Naive thymus-derived CD4-positive, alpha-beta T cell (primary cell): ENCODE measurements at regions not wholly inside any gene's neighbourhood (a gene's known extent, or its start where the extent isn't known, plus 50 kb on each side); places are given as distances from the start of the nearest gene placed in this dataset.

Source experiments
- ATAC-seq: fragments of 150-1000 bp; cut with Tn5 transposase; 2 replicates; pipeline ENCODE4 v1.10.0; 2021; ENCODE audit warnings: mild to moderate bottlenecking, moderate library complexity
- CTCF ChIA-PET: fragments of 350-600 bp; sonication (Branson Sonifier 250); formaldehyde crosslinking; loops from one replicate; lab custom pipeline; 2021; ENCODE audit warnings: antibody characterized with exemption; lab: Charles Lee
- POLR2A ChIA-PET: fragments of 350-600 bp; sonication (Branson Sonifier 250); formaldehyde crosslinking; loops from one replicate; lab custom pipeline; 2021; ENCODE audit warnings: antibody characterized with exemption, inconsistent platforms; lab: Charles Lee
- DNase-seq, 9 donors: peaks; one replicate each; pipeline versions ENCODE4 v3.0.0 to v3.0.0-alpha.2; 2020 to 2022; ENCODE audit warnings: mixed read lengths in 1 of 9
- H3K27ac ChIP-seq: one replicate; pipeline ENCODE4 v1.7.0; 2013; ENCODE audit warnings: mild to moderate bottlenecking, low read depth, low read length, moderate library complexity
- H3K27me3 ChIP-seq, 2 donors: one replicate each; pipeline ENCODE4 v1.7.0; 2013; ENCODE audit warnings: low read length in 2 of 2, mild to moderate bottlenecking in 2 of 2, moderate library complexity in 2 of 2; ENCODE audit not compliant: control insufficient read depth in 2 of 2, insufficient read depth in 2 of 2
- H3K36me3 ChIP-seq, 3 experiments: 1 replicate in 2 of 3; 2 replicates in 1 of 3; pipeline ENCODE4 v1.7.0; 2013; ENCODE audit warnings: low read length in 3 of 3, mild to moderate bottlenecking in 3 of 3, moderate library complexity in 1 of 3; ENCODE audit not compliant: insufficient read depth in 3 of 3, control insufficient read depth in 2 of 3
- H3K4me1 ChIP-seq, 2 donors: one replicate each; pipeline ENCODE4 v1.7.0; 2013; ENCODE audit warnings: low read length in 2 of 2, mild to moderate bottlenecking in 2 of 2, moderate library complexity in 1 of 2; ENCODE audit not compliant: control insufficient read depth in 2 of 2, insufficient read depth in 2 of 2
- H3K4me3 ChIP-seq: 2 replicates; pipeline ENCODE4 v1.7.0; 2013; ENCODE audit warnings: mild to moderate bottlenecking, low read length
- H3K9me3 ChIP-seq, 3 experiments: 1 replicate in 2 of 3; 2 replicates in 1 of 3; pipeline ENCODE4 v1.7.0; 2013; ENCODE audit warnings: low read length in 3 of 3; ENCODE audit not compliant: control insufficient read depth in 2 of 3
- H3K27ac Mint-ChIP-seq, 9 donors: one replicate each; pipeline ENCODE4 v1.8.0; 2020 to 2022; ENCODE audit warnings: mixed read lengths in 9 of 9, mild to moderate bottlenecking in 8 of 9, moderate library complexity in 5 of 9, inconsistent platforms in 2 of 9
- H3K27me3 Mint-ChIP-seq, 5 donors: one replicate each; pipeline ENCODE4 v1.8.0; 2021 to 2022; ENCODE audit warnings: mixed read lengths in 5 of 5, mild to moderate bottlenecking in 1 of 5
- H3K36me3 Mint-ChIP-seq, 5 donors: one replicate each; pipeline ENCODE4 v1.8.0; 2020 to 2022; ENCODE audit warnings: mixed read lengths in 5 of 5, mild to moderate bottlenecking in 3 of 5, inconsistent platforms in 1 of 5
- H3K4me1 Mint-ChIP-seq, 7 donors: one replicate each; pipeline ENCODE4 v1.8.0; 2020 to 2022; ENCODE audit warnings: mixed read lengths in 7 of 7, mild to moderate bottlenecking in 3 of 7, inconsistent platforms in 1 of 7
- H3K4me3 Mint-ChIP-seq, 10 donors: one replicate each; pipeline ENCODE4 v1.8.0; 2020 to 2022; ENCODE audit warnings: mild to moderate bottlenecking in 10 of 10, mixed read lengths in 10 of 10, moderate library complexity in 6 of 10, inconsistent platforms in 2 of 10
- H3K9me3 Mint-ChIP-seq, 11 donors: one replicate each; pipeline ENCODE4 v1.8.0; 2020 to 2022; ENCODE audit warnings: mixed read lengths in 11 of 11, mild to moderate bottlenecking in 4 of 11, inconsistent platforms in 1 of 11, moderate library complexity in 1 of 11
- intact Hi-C, 2 donors: fragments of 100-400 bp; cut with micrococcal nuclease; formaldehyde crosslinking; loops; one replicate each; pipeline ENCODE4 v1.15.1; 2023

DNA sequence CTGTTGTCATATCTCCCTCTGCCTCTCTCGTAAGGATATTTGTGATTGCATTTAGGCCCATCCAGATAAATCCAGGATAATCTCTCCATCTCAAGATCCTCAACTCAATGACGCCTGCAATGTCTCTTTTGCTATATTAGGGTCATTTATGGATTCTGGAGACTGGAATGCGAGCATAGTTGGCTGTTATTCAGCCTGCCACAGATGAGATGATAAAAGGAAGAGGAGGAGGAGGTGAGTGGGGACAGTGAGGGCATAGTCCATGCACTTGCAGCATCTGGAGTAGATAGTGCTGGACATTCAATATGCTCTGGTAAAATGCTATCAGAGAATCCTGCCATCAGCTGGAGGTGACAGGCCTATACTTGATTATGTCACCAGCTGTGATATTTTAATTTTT lies 131.6 kb upstream of the CACNA1E start:
- H3K9me3 Mint-ChIP-seq = peaks cover 0 to 2% (median 0%) of the 10 kb centered on the region in 11 donors
- no peaks in the 10 kb centered on the region for H3K4me1 ChIP-seq
- intact Hi-C loops = no loop called here
- H3K9me3 ChIP-seq = no peaks in the 10 kb centered on the region
- no peaks in the 10 kb centered on the region for H3K36me3 Mint-ChIP-seq
- POLR2A ChIA-PET = no interaction called here
- peaks cover 0 to 3% (median 0%) of the 10 kb centered on the region in 5 donors for H3K27me3 Mint-ChIP-seq
- no peak overlapping the region for H3K27ac ChIP-seq
- DNase-seq (no peak), ATAC-seq (no peak)
- no peak overlapping the region for H3K4me3 Mint-ChIP-seq
- no peak overlapping the region for H3K4me3 ChIP-seq
- CTCF ChIA-PET = no interaction called here
- H3K27ac Mint-ChIP-seq = peak overlapping the region in 1 of 9 donors; percentile 22
- peaks cover 0 to 25% (median 10%) of the 10 kb centered on the region in 7 donors for H3K4me1 Mint-ChIP-seq
- H3K27me3 ChIP-seq = no peaks in the 10 kb centered on the region
- H3K36me3 ChIP-seq = no peaks in the 10 kb centered on the region

- Histone ChIP-seq H3K4me3 (no peak overlapping the region), H3K27ac (no peak overlapping the region), H3K27me3 (no peaks in the 10 kb centered on the region), H3K36me3 (no peaks in the 10 kb centered on the region), H3K9me3 (no peaks in the 10 kb centered on the region), H3K4me1 (no peaks in the 10 kb centered on the region)
- Mint-ChIP-seq H3K9me3 (peaks cover 0 to 2% (median 0%) of the 10 kb centered on the region in 11 donors), H3K4me1 (peaks cover 0 to 23% (median 6%) of the 10 kb centered on the region in 7 donors), H3K27ac (peak overlapping the region in 2 of 9 donors; percentile 36 to 43), H3K36me3 (no peaks in the 10 kb centered on the region), H3K4me3 (no peak overlapping the region), H3K27me3 (peaks cover 0 to 8% (median 0%) of the 10 kb centered on the region in 5 donors)
- ATAC-seq (no peak), DNase-seq (no peak)
- POLR2A ChIA-PET = no interaction called here
- CTCF ChIA-PET = no interaction called here
- intact Hi-C loops = no loop called here
Measured at GRCh38 chr1:181352695-181353094, 130.6 kb upstream of the CACNA1E start.

DNA sequence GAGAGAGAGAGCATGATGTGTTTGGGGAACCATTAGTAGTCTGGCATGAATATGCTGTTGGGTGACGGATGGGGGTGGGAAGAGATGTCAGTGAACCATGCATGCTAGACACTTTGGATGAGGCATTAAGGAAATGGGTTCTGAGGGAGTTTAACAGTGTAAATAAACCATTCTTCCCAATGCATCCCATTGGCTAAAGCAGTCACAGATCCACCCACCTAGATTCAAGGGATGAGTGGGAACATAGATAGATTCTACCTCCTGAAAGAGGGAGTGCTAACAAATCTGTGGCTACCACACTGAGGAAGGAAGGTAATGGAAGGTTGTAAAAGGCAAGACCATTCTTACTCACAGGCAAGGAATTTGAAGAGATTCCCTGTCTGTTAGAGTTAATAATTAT lies 129.8 kb upstream of the CACNA1E start:
- H3K4me3 ChIP-seq = no peak overlapping the region
- no peaks in the 10 kb centered on the region for H3K27me3 ChIP-seq
- peaks cover 0 to 23% (median 6%) of the 10 kb centered on the region in 7 donors for H3K4me1 Mint-ChIP-seq
- no peaks in the 10 kb centered on the region for H3K4me1 ChIP-seq
- H3K4me3 Mint-ChIP-seq = no peak overlapping the region
- peaks cover 0 to 8% (median 0%) of the 10 kb centered on the region in 5 donors for H3K27me3 Mint-ChIP-seq
- DNase-seq (no peak), ATAC-seq (no peak)
- H3K27ac ChIP-seq = no peak overlapping the region
- H3K36me3 ChIP-seq = no peaks in the 10 kb centered on the region
- no peaks in the 10 kb centered on the region for H3K9me3 ChIP-seq
- peaks cover 0 to 2% (median 0%) of the 10 kb centered on the region in 11 donors for H3K9me3 Mint-ChIP-seq
- H3K36me3 Mint-ChIP-seq = no peaks in the 10 kb centered on the region
- ChIA-PET POLR2A (no interaction called here), CTCF (interaction anchor here (0.6 to 0.7 kb wide), 2 partner anchors 32 to 1928 kb away, joined by 3 to 5 read pairs; no protein-coding TSS in a partner anchor)
- intact Hi-C loops = no loop called here
- no peak overlapping the region for H3K27ac Mint-ChIP-seq

DNA sequence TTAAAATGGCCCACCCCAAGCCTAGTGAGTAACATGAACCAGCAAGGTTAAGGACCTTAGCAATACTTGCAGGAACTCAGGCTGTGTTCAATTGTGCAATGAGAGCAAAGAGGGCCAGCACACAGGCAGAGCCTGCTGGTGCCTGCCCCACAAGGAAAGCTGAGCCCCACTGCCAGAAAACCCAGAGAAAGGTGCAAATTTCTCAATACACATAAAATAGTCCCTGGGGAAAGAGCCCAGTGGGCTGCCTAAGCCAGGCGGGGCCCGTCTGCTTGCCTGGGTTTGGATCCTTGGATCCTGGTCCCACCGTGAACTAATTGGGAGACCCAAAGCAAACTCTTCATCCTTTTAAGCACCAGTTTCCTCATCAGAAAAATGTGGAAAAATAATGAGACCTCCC lies 128.5 kb upstream of the CACNA1E start:
- Mint-ChIP-seq H3K36me3 (no peaks in the 10 kb centered on the region), H3K4me3 (no peak overlapping the region), H3K27ac (peak overlapping the region in 1 of 9 donors; percentile 4), H3K4me1 (peaks cover 0 to 16% (median 4%) of the 10 kb centered on the region in 7 donors), H3K27me3 (peaks cover 0 to 8% (median 0%) of the 10 kb centered on the region in 5 donors), H3K9me3 (no peaks in the 10 kb centered on the region)
- no peaks in the 10 kb centered on the region for H3K27me3 ChIP-seq
- ATAC-seq (no peak), DNase-seq (no peak)
- no peaks in the 10 kb centered on the region for H3K36me3 ChIP-seq
- intact Hi-C loops = no loop called here
- CTCF ChIA-PET = no interaction called here
- POLR2A ChIA-PET = no interaction called here
- H3K4me3 ChIP-seq = no peak overlapping the region
- no peaks in the 10 kb centered on the region for H3K9me3 ChIP-seq
- no peaks in the 10 kb centered on the region for H3K4me1 ChIP-seq
- H3K27ac ChIP-seq = no peak overlapping the region

DNA sequence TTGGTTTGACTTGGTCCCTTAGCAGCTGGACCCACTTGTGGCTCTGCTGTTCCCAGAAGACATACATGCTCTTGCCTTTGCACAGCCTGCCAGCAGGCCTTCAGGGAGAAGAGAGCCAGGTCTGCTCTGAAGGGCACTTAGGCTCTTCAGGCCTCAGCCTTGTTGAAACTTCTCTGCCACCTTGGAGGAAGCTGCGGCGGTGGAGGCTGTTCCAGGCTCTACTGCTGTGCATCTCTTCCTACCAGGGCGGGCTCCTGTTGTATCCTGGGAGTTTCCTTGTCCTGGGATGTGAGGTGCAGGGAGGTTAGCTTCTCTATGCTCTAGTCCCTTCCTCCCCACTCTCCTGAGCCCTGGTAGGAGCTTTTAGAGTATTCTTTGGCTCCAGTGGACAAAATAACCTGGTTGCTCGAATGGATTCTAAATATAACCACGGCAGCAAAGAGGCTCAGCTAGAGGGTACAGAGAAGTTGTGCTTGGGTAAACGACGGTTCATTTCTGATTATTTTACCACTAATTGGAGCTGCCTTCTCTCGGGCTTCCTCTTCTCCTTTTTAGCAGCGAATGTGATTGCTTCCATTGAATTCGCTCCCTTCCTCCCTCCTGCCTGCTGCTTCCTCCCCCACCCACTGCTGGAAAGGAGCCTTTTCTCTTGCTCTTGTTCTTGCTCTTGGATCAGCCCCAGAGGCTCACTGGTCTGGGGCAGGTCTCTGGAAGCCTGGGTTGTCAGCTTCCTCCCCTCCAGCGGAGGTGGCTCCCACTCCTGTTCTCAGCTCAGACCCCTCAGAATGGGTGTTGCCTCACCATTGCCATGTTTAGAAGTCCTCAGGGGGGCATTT lies 126.6 kb upstream of the CACNA1E start:
- POLR2A ChIA-PET = no interaction called here
- Mint-ChIP-seq H3K27ac (peak overlapping the region in 2 of 9 donors; percentile 16 to 56), H3K4me3 (no peak overlapping the region), H3K27me3 (peaks cover 0 to 7% (median 0%) of the 10 kb centered on the region in 5 donors), H3K4me1 (peaks cover 0 to 16% (median 4%) of the 10 kb centered on the region in 7 donors), H3K9me3 (peaks cover 0 to 1% (median 0%) of the 10 kb centered on the region in 11 donors), H3K36me3 (no peaks in the 10 kb centered on the region)
- H3K36me3 ChIP-seq = no peaks in the 10 kb centered on the region
- no peak overlapping the region for H3K4me3 ChIP-seq
- H3K27ac ChIP-seq = no peak overlapping the region
- intact Hi-C loops = no loop called here
- no peaks in the 10 kb centered on the region for H3K4me1 ChIP-seq
- no peaks in the 10 kb centered on the region for H3K9me3 ChIP-seq
- ATAC-seq (no peak), DNase-seq (no peak)
- CTCF ChIA-PET = no interaction called here
- H3K27me3 ChIP-seq = no peaks in the 10 kb centered on the region

- intact Hi-C loops = no loop called here
- no peaks in the 10 kb centered on the region for H3K9me3 ChIP-seq
- ChIA-PET CTCF (interaction anchor here (0.6 kb wide), 1 partner anchor 844 kb away, joined by 4 read pairs; no protein-coding TSS in a partner anchor), POLR2A (interaction anchor here (1.4 kb wide), 1 partner anchor 29 kb away, joined by 3 read pairs; no protein-coding TSS in a partner anchor)
- H3K4me3 Mint-ChIP-seq = no peak overlapping the region
- DNase-seq (no peak), ATAC-seq (no peak)
- no peak overlapping the region for H3K27ac ChIP-seq
- peaks cover 0 to 1% (median 0%) of the 10 kb centered on the region in 11 donors for H3K9me3 Mint-ChIP-seq
- H3K27ac Mint-ChIP-seq = no peak overlapping the region
- H3K27me3 Mint-ChIP-seq = peaks cover 0 to 7% (median 0%) of the 10 kb centered on the region in 5 donors
- H3K4me3 ChIP-seq = no peak overlapping the region
- no peaks in the 10 kb centered on the region for H3K36me3 Mint-ChIP-seq
- H3K36me3 ChIP-seq = no peaks in the 10 kb centered on the region
- no peaks in the 10 kb centered on the region for H3K27me3 ChIP-seq
- H3K4me1 Mint-ChIP-seq = peaks cover 0 to 13% (median 5%) of the 10 kb centered on the region in 7 donors
- H3K4me1 ChIP-seq = no peaks in the 10 kb centered on the region
Measured at GRCh38 chr1:181359012-181359411, 124.3 kb upstream of the CACNA1E start.
